Activated CD8-positive, alpha-beta T cell treated with anti-CD3 and anti-CD28 coated beads for 36 hours (primary cell): ENCODE measurements at regions not wholly inside any gene's neighbourhood (a gene's known extent, or its start where the extent isn't known, plus 50 kb on each side); places are given as distances from the start of the nearest gene placed in this dataset.

ENCODE experiments used
- ATAC-seq: fragments of 200-7000 bp; cut with Tn5 transposase; one replicate; pipeline ENCODE4 v1.10.0; 2021; ENCODE audit warnings: mild to moderate bottlenecking, moderate library complexity
- CTCF ChIA-PET: fragments of 350-600 bp; sonication (Branson Sonifier 250); formaldehyde crosslinking; loops from one replicate; lab custom pipeline; 2021; ENCODE audit warnings: antibody characterized with exemption; lab: Charles Lee
- POLR2A ChIA-PET: fragments of 350-600 bp; sonication (Branson Sonifier 250); formaldehyde crosslinking; loops from one replicate; lab custom pipeline; 2021; ENCODE audit warnings: antibody characterized with exemption; lab: Charles Lee
- DNase-seq: peaks from one replicate; pipeline ENCODE4 v3.0.0-alpha.2; 2020
- H3K27ac Mint-ChIP-seq: one replicate; pipeline ENCODE4 v1.8.0; 2021; ENCODE audit warnings: mild to moderate bottlenecking, mixed read lengths
- H3K27me3 Mint-ChIP-seq: one replicate; pipeline ENCODE4 v1.8.0; 2021; ENCODE audit warnings: mixed read lengths
- H3K36me3 Mint-ChIP-seq: one replicate; pipeline ENCODE4 v1.8.0; 2021; ENCODE audit warnings: low read depth, mixed read lengths
- H3K4me1 Mint-ChIP-seq: one replicate; pipeline ENCODE4 v1.8.0; 2021; ENCODE audit warnings: low read depth, mixed read lengths
- H3K4me3 Mint-ChIP-seq: one replicate; pipeline ENCODE4 v1.8.0; 2021; ENCODE audit warnings: mild to moderate bottlenecking, moderate library complexity, mixed read lengths
- H3K9me3 Mint-ChIP-seq: one replicate; pipeline ENCODE4 v1.8.0; 2021; ENCODE audit warnings: mixed read lengths
- CTCF ChIP-seq: fragments of 200-600 bp; IDR thresholded peaks from one replicate; pipeline ENCODE4 v1.8.0; 2022; ENCODE audit warnings: antibody characterized with exemption, mild to moderate bottlenecking
- intact Hi-C: fragments of 100-400 bp; cut with micrococcal nuclease; formaldehyde crosslinking; loops from one replicate; pipeline ENCODE4 v1.10.0; 2022

- Mint-ChIP-seq H3K4me3 (no peak overlapping the region), H3K9me3 (peaks cover 6% of the 10 kb centered on the region), H3K4me1 (no peaks in the 10 kb centered on the region), H3K27ac (no peak overlapping the region), H3K36me3 (no peaks in the 10 kb centered on the region), H3K27me3 (no peaks in the 10 kb centered on the region)
- DNase-seq, result no peak
- no peak for ATAC-seq
- intact Hi-C loops, result no loop called here
- ChIA-PET POLR2A (no interaction called here), CTCF (no interaction called here)
- no peak for TF ChIP-seq CTCF
Measured at GRCh38 chr2:34423301-34423700, 824.2 kb upstream of the FAM98A start.

- H3K4me1 Mint-ChIP-seq, result no peaks in the 10 kb centered on the region
- no peak overlapping the region for H3K4me3 Mint-ChIP-seq
- ChIA-PET CTCF (no interaction called here), POLR2A (no interaction called here)
- H3K9me3 Mint-ChIP-seq, result peaks cover 8% of the 10 kb centered on the region
- no peaks in the 10 kb centered on the region for H3K36me3 Mint-ChIP-seq
- DNase-seq (no peak), ATAC-seq (no peak)
- no peak for TF ChIP-seq CTCF
- intact Hi-C loops, result no loop called here
- no peaks in the 10 kb centered on the region for H3K27me3 Mint-ChIP-seq
- H3K27ac Mint-ChIP-seq, result no peak overlapping the region
Measured at GRCh38 chr2:34419856-34420255, 820.8 kb upstream of the FAM98A start.

GRCh38 chr2:34416856-34417255, 817.8 kb upstream of the FAM98A start:
- no peaks in the 10 kb centered on the region for H3K36me3 Mint-ChIP-seq
- POLR2A ChIA-PET, result no interaction called here
- intact Hi-C loops, result no loop called here

GRCh38 chr2:34414856-34415255, 815.8 kb upstream of the FAM98A start:
- H3K36me3 Mint-ChIP-seq, result no peaks in the 10 kb centered on the region
- no peak overlapping the region for H3K27ac Mint-ChIP-seq
- ATAC-seq (no peak), DNase-seq (no peak)
- H3K9me3 Mint-ChIP-seq, result peaks cover 2% of the 10 kb centered on the region
- no peaks in the 10 kb centered on the region for H3K27me3 Mint-ChIP-seq
- intact Hi-C loops, result no loop called here
- POLR2A ChIA-PET, result no interaction called here
- CTCF ChIA-PET, result no interaction called here
- TF ChIP-seq CTCF, result no peak
- no peaks in the 10 kb centered on the region for H3K4me1 Mint-ChIP-seq
- no peak overlapping the region for H3K4me3 Mint-ChIP-seq

More at GRCh38 chr2:34416856-34417255, 817.8 kb upstream of the FAM98A start:
- H3K27ac Mint-ChIP-seq, result no peak overlapping the region
- H3K9me3 Mint-ChIP-seq, result peaks cover 2% of the 10 kb centered on the region
- no peaks in the 10 kb centered on the region for H3K4me1 Mint-ChIP-seq
- TF ChIP-seq CTCF, result no peak
- DNase-seq (no peak), ATAC-seq (no peak)
- no peaks in the 10 kb centered on the region for H3K27me3 Mint-ChIP-seq
- CTCF ChIA-PET, result no interaction called here
- no peak overlapping the region for H3K4me3 Mint-ChIP-seq

GRCh38 chr2:34408100-34408499, 809.0 kb upstream of the FAM98A start:
- no peaks in the 10 kb centered on the region for H3K9me3 Mint-ChIP-seq
- no peak for TF ChIP-seq CTCF
- no peaks in the 10 kb centered on the region for H3K27me3 Mint-ChIP-seq
- DNase-seq, result peak; percentile 10
- no peak overlapping the region for H3K27ac Mint-ChIP-seq
- no peaks in the 10 kb centered on the region for H3K36me3 Mint-ChIP-seq
- intact Hi-C loops, result no loop called here
- H3K4me1 Mint-ChIP-seq, result no peaks in the 10 kb centered on the region
- no peak overlapping the region for H3K4me3 Mint-ChIP-seq
- ChIA-PET POLR2A (no interaction called here), CTCF (no interaction called here)
- no peak for ATAC-seq
